GM18499 (cell line): ENCODE measurements at regions not wholly inside any gene's neighbourhood (a gene's known extent, or its start where the extent isn't known, plus 50 kb on each side); places are given as distances from the start of the nearest gene placed in this dataset.
"Not testable (repeated sequence)": the region's sequence is repeated elsewhere in the genome, so short reads cannot be mapped to it uniquely, and the experiment has no call there.

Experiments
- ATAC-seq: cut with Tn5 transposase; IDR thresholded peaks from one replicate; pipeline ENCODE4 v1.9.1; 2021; ENCODE audit warnings: moderate number of reproducible peaks; ENCODE audit not compliant: insufficient read depth, unreplicated experiment

DNA sequence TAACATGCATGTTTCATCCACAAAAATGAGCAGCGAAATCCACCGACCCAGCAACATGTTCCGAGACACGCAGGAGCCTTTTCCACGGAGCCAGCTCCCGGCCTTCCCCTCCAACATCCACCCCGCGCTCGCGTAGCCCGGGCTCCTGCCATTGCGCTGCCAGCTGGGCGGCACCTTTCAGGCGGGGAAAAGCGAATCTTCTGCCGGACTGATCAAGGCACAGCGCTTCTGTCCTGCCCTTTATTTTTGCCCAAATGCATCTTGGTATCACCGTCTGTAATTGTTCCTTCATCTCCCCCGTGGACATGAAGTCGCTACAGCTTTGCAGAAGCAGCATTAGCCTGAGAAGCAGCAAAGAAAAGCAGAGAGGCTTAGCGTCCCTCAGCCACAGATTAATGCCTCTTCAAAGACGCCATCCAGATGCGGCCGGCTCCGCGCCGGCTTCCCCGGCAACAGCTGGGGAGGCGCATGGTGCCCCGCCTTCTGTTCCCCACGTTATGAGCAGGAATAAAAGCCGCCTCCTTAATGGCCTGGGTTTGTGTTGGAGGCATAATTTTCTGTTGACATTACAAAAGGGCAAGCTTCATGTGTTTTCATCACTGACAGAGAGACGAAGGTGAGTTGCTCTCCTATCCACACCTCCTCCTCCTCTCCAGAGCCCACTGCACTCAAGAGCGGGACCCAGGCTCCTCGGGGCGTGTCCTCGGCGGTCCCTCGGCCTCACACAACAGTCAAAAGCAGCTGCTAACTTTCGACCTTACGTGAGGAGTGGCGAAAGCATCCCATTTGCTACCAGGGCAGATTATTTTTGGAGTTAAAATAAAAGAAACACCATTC, 122.1 kb upstream of the SALL3 start:
- ATAC-seq: no peak

DNA sequence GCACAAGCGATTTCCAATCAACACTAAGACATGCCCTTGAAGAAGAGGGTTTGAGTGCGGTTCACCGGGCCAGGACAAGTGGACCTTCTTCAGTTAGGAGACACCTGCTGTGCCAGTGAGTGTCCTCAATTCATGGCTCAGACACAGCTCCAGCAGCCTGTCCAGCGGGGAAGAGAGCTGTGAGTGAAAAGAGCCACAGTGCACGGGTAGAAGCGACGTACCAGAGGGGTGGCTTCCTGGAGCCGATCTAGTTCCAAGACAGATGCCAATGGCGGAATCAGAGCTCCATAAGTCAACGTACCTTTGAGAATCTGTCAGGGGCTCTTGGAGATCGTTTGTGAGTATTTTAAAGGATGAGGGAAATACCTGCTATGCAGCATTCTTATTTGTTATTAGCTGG, 119.9 kb upstream of the SALL3 start:
- no peak for ATAC-seq

DNA sequence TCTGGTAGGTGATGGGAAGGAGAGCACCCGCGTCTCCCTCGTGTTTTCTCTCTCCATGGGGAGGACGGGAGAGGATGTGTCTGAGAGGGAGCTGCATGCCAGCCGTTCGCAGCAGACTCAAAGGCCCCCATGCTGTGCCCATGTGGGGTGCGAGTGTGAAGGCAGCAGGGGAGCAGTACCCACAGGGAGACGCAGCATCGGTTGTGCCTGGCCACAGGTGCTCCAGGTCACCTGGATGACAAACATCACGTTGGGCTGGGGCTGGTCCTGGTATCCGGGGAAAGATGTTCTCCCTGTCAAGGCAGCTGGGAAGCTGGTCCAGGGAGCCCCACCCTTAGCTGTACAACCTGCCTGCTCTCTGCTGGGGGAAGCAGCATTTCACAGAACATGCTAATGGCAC, 119.5 kb upstream of the SALL3 start:
- ATAC-seq: no peak

DNA sequence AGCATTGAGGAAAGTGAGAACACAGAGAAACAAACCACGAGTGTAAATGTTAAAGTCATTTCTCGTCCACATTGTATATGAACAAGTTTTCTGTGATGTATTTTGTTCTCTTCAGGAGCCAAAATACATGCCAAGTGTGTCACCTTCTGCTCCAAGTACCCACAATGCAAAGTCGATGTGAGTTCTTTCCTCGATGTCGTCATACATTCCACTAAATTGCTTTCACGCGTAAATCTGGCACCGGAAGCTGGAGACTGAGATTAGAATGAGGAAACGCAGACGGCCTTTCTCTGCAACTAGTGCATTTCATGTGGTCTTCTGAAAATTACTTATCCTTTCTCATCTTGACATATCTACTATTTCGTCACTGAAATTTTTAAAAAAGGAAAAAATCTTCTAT, 118.5 kb upstream of the SALL3 start:
- ATAC-seq: no peak

DNA sequence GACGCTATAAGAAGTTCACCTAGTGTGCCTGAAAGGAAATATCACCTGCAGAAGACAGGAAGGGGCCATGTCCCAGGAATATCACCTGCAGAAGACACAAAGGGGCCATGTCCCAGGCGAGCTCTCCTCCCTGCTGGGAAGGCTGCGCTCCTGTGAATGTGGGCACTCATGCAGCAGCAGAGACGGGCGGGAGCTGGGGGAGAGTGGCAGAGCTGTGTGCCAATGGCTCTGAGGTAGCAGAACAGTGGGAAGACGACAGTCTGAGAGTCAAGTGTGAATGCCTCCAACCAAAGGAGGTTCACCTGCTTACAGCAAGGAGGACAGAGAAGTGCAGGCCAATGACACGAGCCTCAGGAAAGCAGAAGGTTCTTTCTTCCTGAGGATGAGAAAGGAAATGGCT, 117.9 kb upstream of the SALL3 start:
- ATAC-seq: no peak

DNA sequence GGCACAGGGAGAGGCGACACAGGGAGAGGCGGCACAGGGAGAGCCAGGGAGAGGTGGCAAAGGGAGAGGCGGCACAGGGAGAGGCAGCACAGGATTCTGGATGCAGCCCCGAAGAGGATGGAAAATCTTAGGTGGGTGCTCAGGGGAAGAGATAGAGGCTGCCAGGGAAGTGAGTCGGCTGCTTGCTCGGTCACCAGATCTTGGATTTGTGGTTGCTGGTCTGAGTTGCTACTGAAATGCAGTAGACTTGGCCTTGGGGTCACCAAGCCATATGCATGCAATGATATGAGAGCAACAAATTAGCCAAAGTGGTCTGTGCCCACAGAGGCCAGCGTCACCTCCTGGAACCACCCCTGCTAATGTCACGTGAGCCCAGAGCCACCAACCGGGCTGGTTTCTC, 117.2 kb upstream of the SALL3 start:
- no peak for ATAC-seq

DNA sequence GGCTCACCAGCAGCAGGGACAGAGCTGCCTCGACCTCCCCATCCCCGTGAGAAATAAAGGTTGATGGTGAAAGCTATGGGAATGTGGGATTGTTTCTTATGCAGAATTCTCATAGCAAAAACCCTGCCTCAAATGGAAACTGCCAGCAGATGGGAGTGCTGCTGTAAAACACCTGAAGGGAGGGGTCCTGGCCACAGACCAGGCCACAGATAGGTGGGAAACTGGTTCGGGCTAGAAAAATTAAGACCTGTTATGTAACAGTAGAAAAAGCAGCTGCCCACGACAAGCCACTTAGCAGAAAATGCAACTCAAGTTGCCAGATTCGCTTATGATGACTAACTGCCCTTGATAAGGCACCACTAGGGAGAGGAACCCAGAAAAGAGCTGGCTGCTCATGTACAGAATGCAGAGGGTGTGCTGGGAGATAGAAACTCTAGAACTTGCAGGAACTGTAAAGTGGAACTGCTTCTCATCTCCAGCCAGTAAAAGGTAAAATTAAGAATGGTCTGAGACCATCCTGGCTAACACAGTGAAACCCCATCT, 114.5 kb upstream of the SALL3 start:
- no peak for ATAC-seq

DNA sequence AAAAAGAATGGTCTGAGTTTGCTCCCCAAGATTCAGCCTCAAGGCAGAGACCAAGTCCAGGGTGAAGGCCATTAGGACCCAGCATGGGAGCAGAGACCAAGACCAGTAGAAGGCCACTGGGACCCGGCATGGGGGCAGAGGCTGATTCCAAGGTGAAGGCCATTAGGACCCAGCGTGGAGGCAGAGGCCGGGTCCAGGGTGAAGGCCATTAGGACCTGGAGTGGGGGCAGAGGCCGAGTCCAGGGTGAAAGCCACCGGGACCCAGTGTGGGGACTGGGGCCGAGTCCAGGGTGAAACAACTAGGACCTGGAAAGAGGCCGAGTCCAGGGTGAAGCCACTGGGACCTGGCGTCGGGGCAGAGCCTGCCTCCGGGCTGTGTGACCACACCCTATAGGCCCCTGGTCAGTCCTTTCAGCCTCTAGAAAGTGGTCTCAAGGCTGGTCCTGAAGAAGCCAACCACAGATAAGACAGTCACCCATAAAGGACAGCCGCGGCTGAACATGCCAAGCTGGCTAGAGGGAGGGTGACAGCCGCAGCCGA, 113.8 kb upstream of the SALL3 start:
- ATAC-seq: no peak

DNA sequence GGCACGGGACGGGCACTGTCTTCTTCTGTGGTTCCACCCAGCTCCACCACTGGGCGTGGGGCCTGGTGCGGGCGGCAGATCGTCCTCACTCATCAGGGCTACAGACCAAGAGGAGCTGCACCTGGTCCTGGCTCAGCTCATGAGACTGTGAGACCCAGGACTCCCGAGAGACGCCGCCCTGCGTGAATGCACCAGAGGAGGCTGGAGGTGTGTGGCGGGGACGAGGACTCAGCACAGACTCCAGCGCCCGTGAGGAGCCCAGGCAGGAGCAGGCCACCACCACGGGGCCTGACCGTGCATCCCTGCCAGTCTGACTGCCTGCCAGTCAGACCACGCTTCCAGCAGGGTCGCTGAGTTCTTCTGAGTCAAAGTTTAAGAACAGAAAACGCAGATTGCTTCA, 112.5 kb upstream of the SALL3 start:
- ATAC-seq: no peak

DNA sequence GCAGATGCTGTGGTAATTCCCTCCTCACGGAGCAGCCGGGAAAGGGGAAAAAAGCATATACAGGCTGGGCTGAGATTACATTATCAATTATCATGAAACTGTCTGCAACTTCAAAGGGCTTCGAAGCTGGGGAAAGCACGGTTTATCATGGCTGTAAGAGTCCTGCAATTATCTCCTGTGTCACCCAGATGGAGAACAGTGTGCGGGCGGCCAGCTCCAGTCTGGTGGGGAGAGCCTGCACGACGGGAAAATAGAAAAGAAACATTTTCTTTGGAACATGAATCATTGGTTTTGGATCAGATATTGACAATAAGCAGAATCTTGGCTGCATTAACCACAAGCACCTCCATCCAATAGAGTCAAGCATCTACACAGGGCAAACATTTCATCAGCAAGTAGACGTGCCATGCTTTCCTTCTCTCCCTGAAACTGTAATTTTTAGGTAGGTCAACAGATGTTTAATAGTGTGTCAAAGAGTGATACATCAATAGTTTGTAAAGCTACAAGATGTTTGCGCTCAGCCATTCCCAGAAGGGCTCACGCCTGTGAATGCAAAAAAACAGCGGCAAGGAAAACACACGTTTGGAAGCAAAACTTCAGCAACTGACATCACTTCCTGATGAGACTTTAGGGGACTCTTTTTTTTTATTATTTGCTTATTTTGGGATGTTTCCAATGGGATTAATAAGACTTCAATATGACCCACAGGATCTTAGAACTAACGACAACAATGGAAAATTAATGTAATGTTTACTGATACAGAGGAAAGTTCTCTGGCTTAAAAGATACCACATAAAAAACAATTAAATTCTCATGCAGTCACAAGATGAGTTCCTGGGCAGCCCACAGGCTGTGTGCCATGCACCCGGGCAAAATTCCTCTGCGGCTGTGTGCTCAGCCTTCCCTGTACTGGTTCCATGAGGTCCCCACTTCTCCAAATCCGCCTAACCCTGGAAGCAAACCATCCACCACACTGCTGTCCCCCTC, 111.0 kb upstream of the SALL3 start:
- no peak for ATAC-seq

DNA sequence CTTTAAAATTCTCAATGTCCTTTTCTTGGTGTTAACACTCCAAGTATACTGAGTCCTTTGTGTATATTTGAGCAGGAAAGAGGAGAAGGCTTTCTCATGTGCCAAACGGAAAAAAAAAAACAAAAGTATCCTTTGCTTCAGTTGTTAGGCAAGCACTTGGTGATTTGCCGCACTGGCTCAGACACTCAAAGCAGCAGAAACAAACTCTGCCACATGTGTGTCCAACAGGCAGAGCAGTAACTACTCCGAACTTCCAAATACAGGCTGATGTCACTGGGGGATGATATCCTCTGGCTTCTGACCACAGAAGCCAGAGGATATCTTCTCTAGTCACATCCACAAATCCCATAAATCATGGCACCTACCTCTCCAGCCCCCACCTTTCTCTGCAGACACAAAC, 108.0 kb upstream of the SALL3 start:
- ATAC-seq: no peak

DNA sequence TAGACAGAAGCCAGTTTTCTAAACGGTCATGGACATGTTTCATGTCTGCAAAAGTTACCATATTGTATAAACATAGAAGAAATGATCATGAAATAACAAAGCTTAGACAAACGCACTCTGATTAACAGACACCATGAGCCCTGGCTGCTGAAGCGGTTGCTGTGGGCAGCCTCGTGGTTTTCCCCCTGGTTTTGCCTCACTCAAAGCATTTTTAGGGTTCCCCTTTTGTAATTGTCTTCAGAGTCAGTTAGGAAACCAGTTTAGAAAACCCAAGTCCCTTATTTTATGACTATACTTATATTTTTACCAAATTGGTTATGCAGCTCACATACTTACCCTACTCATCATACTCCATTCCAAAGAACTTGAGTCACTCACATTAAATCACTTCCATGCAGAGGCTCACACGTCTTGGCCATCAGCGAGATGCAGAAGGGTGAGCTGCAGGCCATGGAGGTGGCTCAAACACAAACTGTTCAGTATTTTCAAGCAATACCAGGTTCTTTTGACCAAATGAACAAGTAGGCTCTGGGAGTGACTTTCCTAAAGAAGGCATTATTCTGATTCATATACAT, 105.6 kb upstream of the SALL3 start:
- ATAC-seq: no peak

DNA sequence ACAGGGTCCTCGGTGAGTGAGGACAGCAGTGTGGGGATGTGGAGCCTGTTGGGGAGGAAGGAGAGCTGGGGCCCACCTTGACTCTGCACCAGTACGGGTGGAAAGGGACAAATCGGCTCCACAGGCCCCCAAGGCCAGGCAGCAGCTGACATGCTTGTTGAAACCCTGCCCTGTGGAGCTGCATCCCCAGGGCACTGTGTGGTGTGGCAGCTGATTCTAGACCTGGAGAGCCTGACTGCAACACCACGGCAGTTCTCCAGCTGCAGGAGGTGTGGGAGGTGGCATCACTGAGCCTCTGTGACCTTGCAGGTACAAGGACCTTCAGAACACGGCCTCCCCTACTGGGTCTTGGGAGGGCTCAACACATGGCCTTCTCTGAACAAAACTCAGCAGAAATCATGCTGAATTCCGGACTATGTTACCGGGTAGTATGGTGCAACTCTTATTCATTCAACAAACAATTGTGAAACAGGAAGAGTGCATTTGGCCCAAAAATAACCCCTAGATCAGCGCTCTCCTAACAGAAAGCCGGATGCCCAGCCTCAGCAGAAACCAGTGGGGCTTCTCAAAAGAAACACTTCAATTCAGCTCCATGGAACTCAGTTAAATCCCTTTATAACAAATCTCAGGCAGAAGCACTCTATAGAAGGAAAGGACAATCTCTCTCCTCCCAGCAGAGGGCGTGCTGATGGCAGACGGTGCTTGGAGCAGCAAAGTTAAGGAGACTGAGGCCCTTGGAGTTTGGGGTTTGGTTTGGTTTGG, 104.4 kb upstream of the SALL3 start:
- ATAC-seq: no peak

DNA sequence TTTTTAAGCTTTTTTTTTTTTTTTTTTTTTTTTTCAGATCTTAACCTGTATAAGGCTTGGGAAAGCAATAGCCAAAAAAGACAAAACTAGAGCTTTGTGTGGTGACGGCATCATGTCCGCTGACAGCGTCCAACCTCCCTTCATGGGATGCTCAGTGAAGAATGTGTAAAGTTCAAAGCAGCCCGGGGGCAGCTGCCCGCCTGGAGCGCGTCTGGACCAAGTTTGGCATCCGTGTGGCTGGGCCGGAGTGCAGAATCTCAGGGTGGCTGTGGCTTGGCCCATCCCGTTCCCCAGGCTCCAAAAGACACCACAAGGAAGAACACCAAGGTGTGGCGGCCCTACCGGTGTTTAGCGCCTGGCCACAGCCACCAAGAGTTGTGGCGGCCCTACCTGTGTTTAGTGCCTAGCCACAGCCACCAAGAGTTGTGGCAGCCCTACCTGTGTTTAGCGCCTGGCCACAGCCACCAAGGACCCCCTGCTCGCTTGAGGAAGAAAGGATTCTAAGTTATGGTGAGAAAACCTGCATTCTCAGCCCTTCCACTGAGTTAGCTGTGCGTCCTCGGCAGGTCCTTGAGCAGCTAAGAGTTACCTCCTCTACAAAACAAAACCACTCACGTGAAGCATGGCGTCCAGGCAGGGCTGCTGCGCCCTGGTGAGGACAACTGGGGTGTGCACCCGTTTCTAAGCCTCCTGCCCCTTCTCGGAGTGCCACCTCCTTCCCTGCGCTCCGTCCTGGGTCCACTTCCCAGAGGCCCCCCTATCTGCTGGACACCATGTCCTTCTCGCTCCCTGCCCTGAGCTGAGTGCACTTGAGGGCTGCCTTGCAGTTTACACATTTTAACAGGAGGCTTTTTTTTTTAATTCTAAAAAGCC, 103.6 kb upstream of the SALL3 start:
- ATAC-seq: no peak

DNA sequence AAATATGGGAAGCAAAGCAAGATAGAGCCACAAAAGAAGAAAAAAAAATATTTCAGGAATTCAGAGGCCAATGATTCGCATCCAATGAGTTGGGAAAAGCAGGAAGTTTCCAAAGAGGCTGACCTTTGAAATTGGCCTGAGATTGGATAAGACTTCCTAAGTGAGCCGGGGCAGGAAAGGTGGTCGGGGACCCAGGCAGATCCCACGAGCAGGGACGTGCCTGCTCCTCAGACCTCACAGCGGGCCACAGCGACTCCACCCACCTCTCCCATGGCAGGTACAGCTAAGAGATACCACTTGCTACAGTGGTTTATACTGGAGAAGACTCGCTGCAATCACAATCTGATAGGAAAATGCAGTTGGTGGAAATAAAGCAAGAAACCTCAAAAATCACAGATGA, 102.8 kb upstream of the SALL3 start:
- ATAC-seq: no peak

DNA sequence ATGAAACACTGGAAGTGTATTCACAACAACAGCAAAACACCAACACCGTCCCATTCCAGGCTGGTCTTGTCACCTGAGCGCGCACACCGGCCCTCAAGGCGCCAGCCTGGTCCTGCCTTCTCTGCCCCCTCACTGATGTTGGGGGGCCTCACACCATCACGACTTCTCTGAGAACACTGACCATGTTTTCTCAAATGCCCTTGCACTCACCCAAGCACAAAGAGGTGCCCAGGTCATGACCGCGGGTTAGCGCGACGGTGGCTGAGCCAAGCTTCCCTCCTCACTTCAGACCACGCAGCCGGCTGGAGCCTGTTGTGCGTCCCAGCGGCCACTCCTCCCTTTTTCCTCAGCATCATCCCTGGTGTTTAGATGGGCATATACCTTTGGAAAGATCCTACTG, 101.3 kb upstream of the SALL3 start:
- no peak for ATAC-seq

DNA sequence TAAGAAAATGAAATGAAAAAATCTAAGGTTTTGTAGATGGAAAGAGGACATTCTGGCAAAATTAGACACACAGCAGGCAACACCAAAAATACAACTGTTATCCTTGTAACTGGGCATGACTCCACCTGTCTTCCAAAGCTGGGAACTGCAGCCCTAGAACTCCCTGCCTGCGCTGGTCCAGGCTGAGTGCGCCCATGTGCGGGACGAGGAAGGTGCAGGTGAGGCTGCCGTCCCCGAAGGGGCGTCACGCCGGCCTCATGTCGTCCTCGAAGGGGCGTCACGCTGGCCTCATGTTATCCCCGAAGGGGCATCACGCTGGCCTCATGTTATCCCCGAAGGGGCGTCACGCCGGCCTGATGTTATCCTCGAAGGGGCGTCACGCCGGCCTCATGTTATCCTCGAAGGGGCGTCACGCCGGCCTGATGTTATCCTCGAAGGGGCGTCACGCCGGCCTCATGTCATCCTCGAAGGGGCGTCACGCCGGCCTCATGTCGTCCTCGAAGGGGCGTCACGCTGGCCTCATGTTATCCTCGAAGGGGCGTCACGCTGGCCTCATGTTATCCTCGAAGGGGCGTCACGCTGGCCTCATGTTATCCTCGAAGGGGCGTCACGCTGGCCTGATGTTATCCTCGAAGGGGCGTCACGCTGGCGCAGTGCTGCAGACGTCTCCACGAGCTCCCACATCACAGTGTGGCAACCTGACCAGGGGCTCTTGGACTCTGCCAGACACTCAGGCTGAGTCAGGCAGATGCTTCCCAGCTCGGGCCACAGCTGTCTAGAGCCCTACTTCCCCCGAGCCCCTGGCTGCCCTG, 100.3 kb upstream of the SALL3 start:
- ATAC-seq: not testable (repeated sequence)

DNA sequence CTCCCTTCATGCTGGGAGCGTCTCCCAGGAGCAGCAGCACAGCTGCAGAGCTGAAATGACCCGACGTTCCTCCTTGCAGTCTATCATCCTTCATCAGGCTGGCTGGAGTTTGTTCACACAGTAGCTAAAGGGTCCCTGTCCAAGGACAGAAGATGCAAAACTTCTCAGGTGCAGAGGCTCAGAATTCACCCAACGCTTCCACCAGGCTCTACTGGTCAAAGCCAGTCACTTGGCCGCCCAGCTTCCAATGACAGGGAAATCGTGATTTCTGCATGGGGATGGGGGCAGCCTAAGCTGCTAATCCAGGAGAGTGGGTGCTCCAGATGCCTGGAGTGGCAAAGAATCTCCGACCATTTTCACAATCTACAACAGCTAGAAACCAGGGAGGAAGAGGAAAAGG, 97.0 kb upstream of the SALL3 start:
- no peak for ATAC-seq
